Ishikawa (cell line): ENCODE measurements at regions not wholly inside any gene's neighbourhood (a gene's known extent, or its start where the extent isn't known, plus 50 kb on each side); places are given as distances from the start of the nearest gene placed in this dataset.

ENCODE experiments used
- CEBPB ChIP-seq: IDR thresholded peaks from 2 replicates; pipeline ENCODE4 v1.6.1; 2012
- CREB1 ChIP-seq: IDR thresholded peaks from 2 replicates; pipeline ENCODE4 v1.6.1; 2012; ENCODE audit warnings: low read depth
- EGR1 ChIP-seq: IDR thresholded peaks from 2 replicates; pipeline ENCODE4 v1.6.1; 2012
- EP300 ChIP-seq: IDR thresholded peaks from 2 replicates; pipeline ENCODE4 v1.6.1; 2012; ENCODE audit warnings: borderline replicate concordance
- FOXM1 ChIP-seq: IDR thresholded peaks from 2 replicates; pipeline ENCODE4 v1.6.1; 2012; ENCODE audit warnings: low read depth, borderline replicate concordance
- NFIC ChIP-seq: IDR thresholded peaks from 2 replicates; pipeline ENCODE4 v1.6.1; 2012
- RAD21 ChIP-seq: IDR thresholded peaks from 2 replicates; pipeline ENCODE4 v1.6.1; 2012; ENCODE audit warnings: low read depth
- TAF1 ChIP-seq: IDR thresholded peaks from 2 replicates; pipeline ENCODE4 v1.6.1; 2012; ENCODE audit warnings: low read depth, mild to moderate bottlenecking
- TCF12 ChIP-seq: IDR thresholded peaks from 2 replicates; pipeline ENCODE4 v1.6.1; 2012; ENCODE audit warnings: low read depth
- TEAD4 ChIP-seq: IDR thresholded peaks from 2 replicates; pipeline ENCODE4 v1.6.1; 2012
- YY1 ChIP-seq: IDR thresholded peaks from 2 replicates; pipeline ENCODE4 v1.6.1; 2012; ENCODE audit warnings: low read depth
- ZBTB7A ChIP-seq: IDR thresholded peaks from 2 replicates; pipeline ENCODE4 v1.6.1; 2012; ENCODE audit warnings: low read depth
- TF ChIP-seq, protein P1 (sequence below): IDR thresholded peaks from 2 replicates; pipeline ENCODE4 v1.6.1; 2012
- TF ChIP-seq, protein P2 (sequence below): IDR thresholded peaks from 2 replicates; pipeline ENCODE4 v1.6.1; 2012; ENCODE audit warnings: low read depth, mild to moderate bottlenecking
- TF ChIP-seq, protein P3 (sequence below): IDR thresholded peaks from 2 replicates; pipeline ENCODE4 v1.6.1; 2012

DNA sequence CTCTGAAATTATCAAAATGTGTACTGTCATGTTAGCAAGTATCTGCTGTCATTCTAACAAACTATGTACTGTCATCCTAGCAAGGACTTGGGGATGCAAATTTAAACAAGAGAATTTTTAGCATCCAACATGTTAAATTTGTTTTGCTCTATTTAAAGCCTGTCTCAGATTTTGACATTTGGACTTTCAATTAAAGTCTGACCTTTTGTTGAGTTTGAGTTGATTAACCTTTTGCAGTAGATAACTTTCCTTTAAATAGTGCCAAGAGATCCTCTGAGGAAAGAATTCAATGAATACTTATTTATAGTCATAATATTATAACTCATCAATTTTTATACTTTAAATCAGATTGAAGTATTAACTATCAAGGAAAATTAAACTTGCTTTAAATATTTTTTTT is 80.2 kb downstream of the TDRD15 start:
- no peak for TF ChIP-seq TAF1
- no peak for TF ChIP-seq NFIC
- no peak for TF ChIP-seq TCF12
- no peak for TF ChIP-seq RAD21
- TF ChIP-seq, protein P1, sequence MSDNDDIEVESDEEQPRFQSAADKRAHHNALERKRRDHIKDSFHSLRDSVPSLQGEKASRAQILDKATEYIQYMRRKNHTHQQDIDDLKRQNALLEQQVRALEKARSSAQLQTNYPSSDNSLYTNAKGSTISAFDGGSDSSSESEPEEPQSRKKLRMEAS: no peak
- TF ChIP-seq EGR1: no peak
- no peak for TF ChIP-seq EP300
- no peak for TF ChIP-seq CREB1
- TF ChIP-seq, protein P2, sequence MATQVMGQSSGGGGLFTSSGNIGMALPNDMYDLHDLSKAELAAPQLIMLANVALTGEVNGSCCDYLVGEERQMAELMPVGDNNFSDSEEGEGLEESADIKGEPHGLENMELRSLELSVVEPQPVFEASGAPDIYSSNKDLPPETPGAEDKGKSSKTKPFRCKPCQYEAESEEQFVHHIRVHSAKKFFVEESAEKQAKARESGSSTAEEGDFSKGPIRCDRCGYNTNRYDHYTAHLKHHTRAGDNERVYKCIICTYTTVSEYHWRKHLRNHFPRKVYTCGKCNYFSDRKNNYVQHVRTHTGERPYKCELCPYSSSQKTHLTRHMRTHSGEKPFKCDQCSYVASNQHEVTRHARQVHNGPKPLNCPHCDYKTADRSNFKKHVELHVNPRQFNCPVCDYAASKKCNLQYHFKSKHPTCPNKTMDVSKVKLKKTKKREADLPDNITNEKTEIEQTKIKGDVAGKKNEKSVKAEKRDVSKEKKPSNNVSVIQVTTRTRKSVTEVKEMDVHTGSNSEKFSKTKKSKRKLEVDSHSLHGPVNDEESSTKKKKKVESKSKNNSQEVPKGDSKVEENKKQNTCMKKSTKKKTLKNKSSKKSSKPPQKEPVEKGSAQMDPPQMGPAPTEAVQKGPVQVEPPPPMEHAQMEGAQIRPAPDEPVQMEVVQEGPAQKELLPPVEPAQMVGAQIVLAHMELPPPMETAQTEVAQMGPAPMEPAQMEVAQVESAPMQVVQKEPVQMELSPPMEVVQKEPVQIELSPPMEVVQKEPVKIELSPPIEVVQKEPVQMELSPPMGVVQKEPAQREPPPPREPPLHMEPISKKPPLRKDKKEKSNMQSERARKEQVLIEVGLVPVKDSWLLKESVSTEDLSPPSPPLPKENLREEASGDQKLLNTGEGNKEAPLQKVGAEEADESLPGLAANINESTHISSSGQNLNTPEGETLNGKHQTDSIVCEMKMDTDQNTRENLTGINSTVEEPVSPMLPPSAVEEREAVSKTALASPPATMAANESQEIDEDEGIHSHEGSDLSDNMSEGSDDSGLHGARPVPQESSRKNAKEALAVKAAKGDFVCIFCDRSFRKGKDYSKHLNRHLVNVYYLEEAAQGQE: no peak

DNA sequence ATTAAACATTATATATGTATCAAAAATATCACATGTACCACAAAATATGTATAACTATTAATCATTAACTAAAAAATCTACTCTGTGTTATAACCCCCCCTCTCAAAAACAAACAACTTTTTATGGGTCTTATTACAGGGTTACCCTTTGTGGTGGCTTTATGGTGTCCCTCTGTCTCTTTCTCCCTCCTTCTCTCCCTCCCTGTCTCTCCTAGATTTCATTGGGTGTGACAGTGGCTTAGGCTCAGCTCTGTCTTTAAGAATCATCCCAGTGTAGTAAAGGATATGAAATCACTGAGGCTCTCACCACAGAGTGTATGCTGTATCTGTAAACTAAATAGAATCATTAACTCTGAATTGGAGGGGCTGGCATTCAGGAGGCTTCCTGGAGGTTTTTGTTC is 93.7 kb downstream of the TDRD15 start:
- TF ChIP-seq, protein P2: no peak
- TF ChIP-seq RAD21 (no peak), TCF12 (no peak), FOXM1 (no peak), CREB1 (no peak), NFIC (no peak), TAF1 (no peak), ZBTB7A (no peak), YY1 (no peak), EP300 (no peak), EGR1 (no peak), CEBPB (no peak), TEAD4 (no peak)
- TF ChIP-seq, protein P1: no peak
- TF ChIP-seq, protein P3, sequence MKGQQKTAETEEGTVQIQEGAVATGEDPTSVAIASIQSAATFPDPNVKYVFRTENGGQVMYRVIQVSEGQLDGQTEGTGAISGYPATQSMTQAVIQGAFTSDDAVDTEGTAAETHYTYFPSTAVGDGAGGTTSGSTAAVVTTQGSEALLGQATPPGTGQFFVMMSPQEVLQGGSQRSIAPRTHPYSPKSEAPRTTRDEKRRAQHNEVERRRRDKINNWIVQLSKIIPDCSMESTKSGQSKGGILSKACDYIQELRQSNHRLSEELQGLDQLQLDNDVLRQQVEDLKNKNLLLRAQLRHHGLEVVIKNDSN: no peak

DNA sequence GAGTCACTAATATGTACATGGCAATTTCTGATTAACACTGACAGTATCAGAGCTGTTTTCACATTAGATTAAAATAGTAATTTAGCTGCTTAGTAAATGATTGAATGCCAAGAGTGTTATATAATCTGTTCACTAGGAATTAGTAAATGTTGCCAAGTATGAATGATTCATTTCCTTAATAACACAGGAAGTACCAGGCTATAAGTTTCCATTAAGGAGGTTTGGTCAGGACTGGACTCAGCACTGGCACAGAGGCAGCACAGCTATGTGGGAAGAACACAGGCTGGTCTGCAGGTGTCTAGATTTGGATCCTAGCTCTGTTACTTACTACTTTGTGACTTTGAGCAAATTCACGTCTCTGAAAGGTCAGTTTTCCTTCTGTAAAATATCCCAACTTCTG is 97.2 kb downstream of the TDRD15 start:
- TF ChIP-seq CEBPB: no peak
- TF ChIP-seq, protein P3: no peak
- no peak for TF ChIP-seq TAF1

DNA sequence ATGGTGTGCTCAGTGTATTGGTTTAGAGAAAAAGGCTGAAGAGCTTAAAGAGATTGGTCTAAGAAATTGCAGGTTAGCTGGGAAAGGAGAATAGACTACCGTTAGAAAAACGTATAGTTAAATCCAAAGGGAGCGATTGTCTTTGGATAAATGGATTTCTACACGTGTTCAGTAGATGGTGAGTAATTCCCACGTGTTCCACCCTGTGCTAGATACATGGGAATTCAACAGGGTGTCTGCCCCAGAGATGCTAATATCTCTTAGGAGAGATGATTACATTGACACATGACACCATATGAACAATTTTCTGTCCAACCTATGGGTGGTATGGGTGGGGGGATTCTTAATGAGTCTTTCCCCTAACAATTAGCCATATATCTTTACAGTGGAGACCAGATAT is 99.8 kb downstream of the TDRD15 start:
- TF ChIP-seq NFIC (no peak), EP300 (no peak)

DNA sequence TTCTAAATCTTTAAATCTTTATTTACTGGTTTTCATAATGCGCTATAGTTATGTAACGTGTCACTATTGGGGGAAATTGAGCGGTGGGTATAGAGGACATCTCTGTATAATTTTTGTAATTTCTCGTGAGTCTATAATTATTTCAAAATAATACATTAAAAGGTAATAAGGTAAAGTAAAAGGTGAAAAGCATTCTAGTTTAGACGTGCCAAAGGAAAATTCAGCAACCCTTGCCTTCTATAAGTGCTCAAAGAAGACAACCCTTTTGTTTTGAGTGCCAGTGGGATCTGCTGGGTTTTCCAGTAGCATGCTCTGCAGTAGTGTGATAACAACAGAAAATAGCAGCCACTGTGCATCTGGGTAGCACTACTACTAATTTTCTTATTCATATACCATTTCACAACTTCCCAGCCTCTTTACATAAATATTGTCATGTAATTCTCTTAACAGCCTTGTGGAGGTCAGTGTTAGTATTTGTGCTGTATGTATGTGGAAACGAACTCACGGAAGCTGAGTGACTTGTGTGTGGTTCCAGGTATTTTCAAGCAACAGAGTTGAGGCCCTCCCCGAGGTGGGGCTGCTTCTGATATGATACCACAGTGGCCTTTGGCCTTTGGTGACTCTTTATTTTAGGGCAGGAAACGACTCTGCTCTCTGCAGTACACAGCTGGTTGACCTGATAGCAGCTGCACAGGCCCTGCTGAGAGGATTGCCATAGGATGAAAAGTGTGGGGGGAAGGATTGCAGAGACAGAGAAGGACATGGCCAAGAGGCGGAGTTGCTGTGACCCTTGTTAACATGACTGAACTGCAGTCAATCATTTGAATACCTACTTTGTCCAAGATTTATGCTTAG is 104.5 kb downstream of the TDRD15 start:
- TF ChIP-seq TAF1 (no peak), EP300 (no peak), CREB1 (no peak), TCF12 (no peak), ZBTB7A (no peak), NFIC (no peak), RAD21 (no peak), EGR1 (no peak), TEAD4 (no peak), CEBPB (no peak), FOXM1 (no peak)
- TF ChIP-seq, protein P1: no peak
- TF ChIP-seq, protein P2: no peak
- TF ChIP-seq, protein P3: no peak
